Suprapubic skin (tissue), 3 donors: ENCODE measurements at regions not wholly inside any gene's neighbourhood (a gene's known extent, or its start where the extent isn't known, plus 50 kb on each side); places are given as distances from the start of the nearest gene placed in this dataset.

Experiments
- POLR2A ChIP-seq, 2 donors: fragments of 450-650 bp; IDR thresholded peaks; one replicate each; pipeline ENCODE4 v1.6.1; 2017; ENCODE audit warnings: antibody characterized with exemption in 2 of 2, mild to moderate bottlenecking in 2 of 2, moderate library complexity in 2 of 2
- TF ChIP-seq, protein P1 (sequence below), 2 donors: fragments of 200-600 bp in 1 of 2; fragments of 450-650 bp in 1 of 2; sonication (generic) in 1 of 2; IDR thresholded peaks; one replicate each; pipeline ENCODE4 v1.5.1; 2016 to 2019; ENCODE audit warnings: antibody characterized with exemption in 2 of 2, mild to moderate bottlenecking in 1 of 2, moderate library complexity in 1 of 2

DNA sequence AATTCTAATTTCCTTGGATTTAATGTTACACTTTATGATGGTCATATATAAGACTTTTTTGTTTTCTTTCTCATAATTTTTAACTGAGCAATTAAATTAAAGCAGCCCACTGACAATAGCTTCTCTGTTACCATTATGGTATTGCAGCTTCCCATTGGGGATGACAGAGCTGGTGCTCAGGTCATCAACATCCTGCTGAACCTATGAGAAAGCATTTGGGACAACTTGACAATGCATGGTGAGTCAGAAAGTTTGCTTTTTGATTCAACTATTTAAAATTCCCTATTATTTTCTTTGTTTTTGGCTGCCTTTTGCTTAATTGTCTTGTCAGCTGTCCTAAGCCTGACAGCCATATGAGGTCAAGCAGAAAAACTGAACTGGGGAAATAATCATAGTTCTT lies 487.4 kb upstream of the RIOK2 start:
- TF ChIP-seq, protein P1, sequence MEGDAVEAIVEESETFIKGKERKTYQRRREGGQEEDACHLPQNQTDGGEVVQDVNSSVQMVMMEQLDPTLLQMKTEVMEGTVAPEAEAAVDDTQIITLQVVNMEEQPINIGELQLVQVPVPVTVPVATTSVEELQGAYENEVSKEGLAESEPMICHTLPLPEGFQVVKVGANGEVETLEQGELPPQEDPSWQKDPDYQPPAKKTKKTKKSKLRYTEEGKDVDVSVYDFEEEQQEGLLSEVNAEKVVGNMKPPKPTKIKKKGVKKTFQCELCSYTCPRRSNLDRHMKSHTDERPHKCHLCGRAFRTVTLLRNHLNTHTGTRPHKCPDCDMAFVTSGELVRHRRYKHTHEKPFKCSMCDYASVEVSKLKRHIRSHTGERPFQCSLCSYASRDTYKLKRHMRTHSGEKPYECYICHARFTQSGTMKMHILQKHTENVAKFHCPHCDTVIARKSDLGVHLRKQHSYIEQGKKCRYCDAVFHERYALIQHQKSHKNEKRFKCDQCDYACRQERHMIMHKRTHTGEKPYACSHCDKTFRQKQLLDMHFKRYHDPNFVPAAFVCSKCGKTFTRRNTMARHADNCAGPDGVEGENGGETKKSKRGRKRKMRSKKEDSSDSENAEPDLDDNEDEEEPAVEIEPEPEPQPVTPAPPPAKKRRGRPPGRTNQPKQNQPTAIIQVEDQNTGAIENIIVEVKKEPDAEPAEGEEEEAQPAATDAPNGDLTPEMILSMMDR (IDR thresholded peaks at IDR 0.05), result no peak
- TF ChIP-seq POLR2A (IDR thresholded peaks at IDR 0.05), result no peak
